ENCODE measurements at regions not wholly inside any gene's neighbourhood (a gene's known extent, or its start where the extent isn't known, plus 50 kb on each side); places are given as distances from the start of the nearest gene placed in this dataset.
"Not testable (repeated sequence)": the region's sequence is repeated elsewhere in the genome, so short reads cannot be mapped to it uniquely, and the experiment has no call there.

DNA sequence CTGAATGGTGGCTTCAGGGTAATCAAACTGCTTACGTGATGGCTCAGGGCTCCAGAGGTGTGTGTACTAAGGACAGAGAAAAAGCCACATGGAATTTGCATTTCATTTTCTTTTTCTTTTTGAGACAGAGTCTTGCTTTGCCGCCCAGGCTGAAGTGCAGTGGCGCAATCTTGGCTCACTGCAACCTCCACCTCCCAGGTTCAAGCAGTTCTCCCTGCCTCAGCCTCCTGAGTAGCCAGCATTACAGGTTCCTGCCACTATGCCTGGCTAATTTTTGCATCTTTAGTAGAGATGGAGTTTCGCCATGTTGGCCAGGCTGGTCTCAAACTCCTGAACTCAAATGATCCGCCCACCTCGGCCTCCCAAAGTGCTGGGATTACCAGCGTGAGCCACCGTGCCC lies 103.7 kb upstream of the CLINT1 start:
- in situ Hi-C loops (cut with HindIII; ENCODE audit: low pct_ligation_motif_present, low pct_unique_long_range_greater_than_20kb, low sequenced_read_pairs): not testable (repeated sequence)

DNA sequence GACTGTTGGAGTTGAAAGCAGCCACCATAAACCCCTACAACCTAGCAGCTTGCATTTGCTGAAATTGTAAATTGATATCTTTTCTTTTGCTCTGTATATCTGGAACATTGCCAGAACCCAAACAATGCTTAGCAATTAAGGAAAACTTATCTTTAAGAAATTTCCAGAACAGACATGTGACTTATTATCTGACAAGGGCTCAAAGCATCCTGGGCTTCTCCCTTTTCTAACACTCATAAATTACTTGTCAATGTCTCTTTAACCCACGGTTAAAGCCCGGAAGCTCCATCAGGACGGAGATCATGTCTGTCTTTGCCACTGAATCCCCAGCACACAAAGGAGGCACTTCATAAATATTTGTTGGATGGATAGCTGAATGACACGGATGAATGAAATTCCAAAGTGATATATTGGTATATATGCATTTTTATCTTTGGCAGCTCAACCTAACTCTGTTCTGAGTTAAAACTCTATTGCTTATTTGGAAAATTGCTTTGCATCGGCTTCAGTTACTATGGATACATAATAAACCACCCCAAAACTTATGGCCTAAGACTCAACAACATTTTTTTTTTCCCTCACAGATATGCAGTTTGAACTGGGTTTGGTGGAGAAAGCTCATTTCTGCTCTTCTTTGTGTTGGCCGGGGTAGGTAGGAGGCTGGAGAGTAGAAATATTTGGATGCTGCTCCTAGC lies 103.1 kb upstream of the CLINT1 start:
- no peak for DNase-seq
- in situ Hi-C loops (cut with HindIII; ENCODE audit: low pct_ligation_motif_present, low pct_unique_long_range_greater_than_20kb, low sequenced_read_pairs): no loop called here

More for the DNA sequence above, 103.7 kb upstream of the CLINT1 start:
- DNase-seq: not testable (repeated sequence)

DNA sequence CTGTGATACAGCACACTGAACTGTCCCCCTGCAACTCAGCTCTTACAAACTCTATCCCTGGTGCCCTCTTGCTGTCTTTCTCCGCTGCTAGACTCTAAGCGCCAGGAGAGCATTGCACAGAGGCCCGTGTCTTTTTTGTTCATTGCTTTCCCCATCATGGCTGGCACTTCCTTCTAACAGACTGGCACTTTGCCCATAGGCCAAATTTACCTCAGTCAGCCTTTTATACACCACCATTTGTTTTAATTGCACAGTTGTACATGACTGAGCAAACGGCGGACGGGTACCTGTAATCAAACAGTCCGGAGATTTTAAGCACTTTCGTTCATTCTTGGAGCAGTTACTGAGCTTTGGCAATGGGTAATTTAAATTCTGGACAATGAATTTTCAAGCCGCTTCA lies 102.2 kb upstream of the CLINT1 start:
- in situ Hi-C loops (cut with HindIII; ENCODE audit: low pct_ligation_motif_present, low pct_unique_long_range_greater_than_20kb, low sequenced_read_pairs): no loop called here
- no peak for DNase-seq

DNA sequence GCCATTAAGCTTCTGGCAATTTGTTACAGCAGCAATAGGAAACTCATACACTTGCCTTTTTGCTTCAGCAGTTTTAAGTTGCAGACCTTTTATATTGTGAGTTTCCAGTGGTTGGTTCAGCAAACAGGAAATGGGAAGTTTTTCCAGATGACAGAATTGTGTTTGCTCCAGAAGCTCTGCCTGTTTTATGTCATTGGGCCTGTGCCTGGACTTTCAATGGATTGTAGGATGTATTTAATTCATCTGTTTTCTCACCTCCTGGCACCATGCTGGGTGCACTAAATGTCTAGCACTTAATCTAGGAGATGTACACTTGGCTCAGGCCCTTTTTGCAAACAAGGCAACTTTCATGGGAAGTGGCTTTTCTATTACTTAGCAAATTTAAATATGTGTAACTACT lies 100.4 kb upstream of the CLINT1 start:
- in situ Hi-C loops (cut with HindIII; ENCODE audit: low pct_ligation_motif_present, low pct_unique_long_range_greater_than_20kb, low sequenced_read_pairs): no loop called here
- no peak for DNase-seq

DNA sequence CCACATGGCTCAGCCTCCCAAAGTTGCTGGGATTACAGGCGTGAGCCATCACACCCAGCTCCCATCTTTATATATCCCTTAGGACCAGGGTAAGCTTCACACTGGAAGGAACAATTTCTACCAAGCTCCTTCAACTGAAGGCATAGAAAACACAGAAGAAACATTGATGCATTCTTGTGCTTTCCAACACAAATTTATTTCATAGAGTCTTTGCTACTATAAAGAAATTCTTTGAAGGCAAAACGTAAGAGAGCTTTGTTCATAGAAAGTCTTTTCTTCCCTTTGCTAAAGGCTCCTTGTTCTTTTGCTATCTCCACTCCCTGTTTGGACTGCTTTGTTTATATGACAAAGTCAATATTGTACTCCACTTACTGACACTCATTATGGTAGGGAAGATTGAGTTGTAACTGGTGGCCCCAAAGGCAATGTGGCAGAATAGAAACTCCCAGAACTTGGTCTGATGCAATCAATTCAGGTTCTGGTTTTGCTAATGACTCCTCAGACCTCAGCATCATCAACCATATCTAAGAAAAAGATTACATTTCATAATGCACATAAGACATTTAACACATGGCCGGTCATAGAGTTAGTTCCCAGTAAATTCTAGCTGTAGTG lies 97.4 kb upstream of the CLINT1 start:
- in situ Hi-C loops (cut with HindIII; ENCODE audit: low pct_ligation_motif_present, low pct_unique_long_range_greater_than_20kb, low sequenced_read_pairs): no loop called here
- no peak for DNase-seq

DNA sequence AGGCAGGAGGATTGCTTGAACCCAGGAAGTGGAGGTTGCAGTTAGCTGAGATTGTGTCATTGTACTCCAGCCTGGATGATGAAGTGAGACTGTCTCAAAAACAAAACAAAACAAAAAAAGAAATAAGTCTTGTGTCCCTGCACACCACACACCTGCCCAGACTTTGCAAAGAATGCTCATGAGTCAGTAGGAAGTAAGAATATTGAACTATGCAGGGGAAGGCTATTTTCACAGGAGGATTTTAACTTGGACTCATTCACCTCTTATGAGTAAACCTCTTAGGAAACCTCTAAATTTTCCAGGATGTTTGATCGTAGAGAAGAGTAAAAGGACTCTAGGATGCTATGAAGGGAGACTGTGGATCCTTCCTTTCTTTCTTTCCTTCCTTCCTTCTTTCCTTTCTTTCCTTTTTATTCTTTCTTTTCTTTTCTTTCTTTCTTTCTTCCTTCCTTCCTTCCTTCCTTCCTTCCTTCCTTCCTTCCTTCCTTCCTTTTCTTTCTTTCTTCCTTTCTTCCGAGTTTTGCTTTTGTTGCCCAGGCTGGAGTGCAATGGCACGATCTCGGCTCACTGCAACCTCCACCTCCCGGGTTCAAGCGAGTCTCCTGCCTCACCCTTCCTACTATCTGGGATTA lies 96.7 kb upstream of the CLINT1 start:
- in situ Hi-C loops (cut with HindIII; ENCODE audit: low pct_ligation_motif_present, low pct_unique_long_range_greater_than_20kb, low sequenced_read_pairs): no loop called here
- DNase-seq: no peak

DNA sequence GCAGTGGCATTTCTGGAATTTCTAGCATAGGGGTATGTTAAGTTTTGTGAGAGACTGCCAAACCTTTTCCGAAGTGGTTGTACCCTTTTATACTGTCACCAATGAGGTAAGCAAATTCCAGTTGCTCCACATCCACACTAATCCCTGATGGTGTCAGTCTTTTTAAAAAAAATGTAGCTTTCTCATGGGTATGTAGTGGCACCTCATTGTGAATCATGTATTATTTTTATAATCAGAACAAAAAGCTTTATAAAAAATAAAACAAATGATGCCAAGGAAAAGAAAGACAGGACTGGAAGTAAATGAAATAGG lies 93.4 kb upstream of the CLINT1 start:
- DNase-seq: no peak
- in situ Hi-C loops (cut with HindIII; ENCODE audit: low pct_ligation_motif_present, low pct_unique_long_range_greater_than_20kb, low sequenced_read_pairs): no loop called here

DNA sequence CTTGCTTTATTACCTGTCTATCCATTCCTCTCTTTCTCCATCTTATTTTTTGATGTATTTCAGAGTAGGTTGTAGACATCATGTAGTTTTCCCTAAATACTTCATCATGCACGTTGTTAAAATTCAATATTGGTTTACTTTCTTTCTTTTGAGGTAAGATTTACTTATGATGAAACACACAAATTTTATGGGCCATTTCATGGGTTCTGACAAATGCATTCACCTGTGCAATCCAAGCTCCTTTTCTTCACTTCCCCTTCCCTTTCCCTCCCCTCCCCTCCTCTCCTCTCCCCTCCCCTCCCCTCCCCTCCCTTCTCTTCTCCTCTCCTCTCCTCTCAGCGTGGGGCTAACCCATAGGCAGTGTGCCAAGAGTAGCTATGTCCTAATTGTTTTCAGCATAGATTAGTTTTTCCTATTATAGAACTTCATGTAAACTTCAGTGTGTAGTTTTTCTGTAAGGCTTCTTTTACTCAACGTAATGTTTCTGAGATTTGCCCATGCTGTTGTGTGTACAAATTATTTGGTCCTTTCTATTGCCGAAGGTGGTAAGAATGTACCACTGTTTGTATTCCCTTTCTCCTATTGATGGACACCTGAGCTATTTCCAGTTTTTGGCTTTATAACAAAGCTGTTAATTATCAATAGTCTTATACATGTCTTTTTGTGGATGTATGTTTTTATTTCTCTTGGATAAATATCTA lies 92.9 kb upstream of the CLINT1 start:
- in situ Hi-C loops (cut with HindIII; ENCODE audit: low pct_ligation_motif_present, low pct_unique_long_range_greater_than_20kb, low sequenced_read_pairs): no loop called here
- no peak for DNase-seq

DNA sequence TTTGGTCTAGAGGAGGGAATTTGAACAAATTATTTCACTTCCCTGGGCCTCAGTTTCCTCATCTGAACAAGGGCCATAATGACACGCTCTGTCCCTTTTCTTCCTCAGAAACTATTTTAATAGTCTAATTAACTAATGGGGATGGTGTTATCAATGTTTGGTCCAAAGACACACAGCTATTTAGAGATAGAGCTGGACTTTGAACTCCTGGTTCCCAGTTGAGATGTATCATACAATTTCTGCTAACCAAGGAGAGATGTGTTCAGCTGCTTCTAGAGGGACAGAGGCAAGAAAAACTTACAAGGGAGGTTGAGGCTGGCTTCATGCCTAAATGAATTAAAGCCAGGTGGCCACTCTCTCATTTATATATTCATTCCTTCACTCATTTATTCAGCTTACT lies 90.6 kb upstream of the CLINT1 start:
- in situ Hi-C loops (cut with HindIII; ENCODE audit: low pct_ligation_motif_present, low pct_unique_long_range_greater_than_20kb, low sequenced_read_pairs): no loop called here
- no peak for DNase-seq

DNA sequence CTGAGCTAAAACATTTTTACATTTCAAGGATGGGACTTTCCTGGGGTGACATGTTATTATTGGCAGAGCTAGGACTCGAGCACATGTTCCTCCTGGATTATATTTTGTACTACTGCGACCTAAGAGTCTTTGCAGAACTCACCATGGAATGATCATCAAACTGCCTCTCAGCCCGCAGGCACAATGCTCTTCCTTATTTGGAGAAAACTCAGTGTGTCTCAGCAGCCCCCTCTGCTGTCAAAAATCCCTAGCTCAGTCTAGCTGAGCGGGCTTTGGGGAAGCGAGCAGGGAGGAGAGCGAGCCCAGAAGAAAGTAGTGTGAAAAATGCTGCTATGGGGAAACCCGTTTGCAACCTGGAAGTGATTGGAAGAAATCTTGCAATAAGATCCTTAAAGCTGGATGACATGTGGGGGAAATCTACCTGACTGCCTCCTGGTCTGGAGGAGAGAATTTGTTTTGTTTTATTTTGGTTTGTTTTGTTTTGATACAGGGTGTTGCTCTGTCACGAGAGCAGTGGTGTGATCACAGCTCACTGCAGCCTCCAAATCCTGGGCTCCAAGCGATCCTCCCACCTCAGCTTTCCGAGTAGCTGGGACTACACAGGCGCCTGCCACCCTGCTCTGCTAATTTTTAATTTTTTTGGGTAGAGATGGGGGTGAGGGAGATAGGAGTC lies 89.9 kb upstream of the CLINT1 start:
- DNase-seq: peak; percentile 89
- in situ Hi-C loops (cut with HindIII; ENCODE audit: low pct_ligation_motif_present, low pct_unique_long_range_greater_than_20kb, low sequenced_read_pairs): no loop called here

DNA sequence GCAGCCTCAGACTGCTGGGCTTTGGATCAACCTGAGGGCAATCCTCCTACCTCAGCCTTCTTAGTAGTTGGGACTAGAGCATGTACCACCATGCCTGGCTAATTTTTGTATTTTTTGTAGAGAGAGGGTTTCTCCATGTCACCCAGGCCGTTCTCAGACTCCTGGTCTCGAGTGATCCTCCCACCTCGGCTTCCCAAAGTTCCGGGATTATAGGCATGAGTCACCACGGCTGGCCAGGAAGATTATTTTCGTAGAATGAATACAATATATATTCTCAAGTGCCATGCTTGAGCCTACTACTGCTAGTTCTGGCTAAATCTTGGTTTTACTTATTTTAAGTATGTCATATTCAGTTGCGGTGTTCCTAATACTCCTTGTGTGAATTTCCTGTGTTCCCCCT lies 88.2 kb upstream of the CLINT1 start:
- in situ Hi-C loops (cut with HindIII; ENCODE audit: low pct_ligation_motif_present, low pct_unique_long_range_greater_than_20kb, low sequenced_read_pairs): no loop called here
- DNase-seq: no peak

DNA sequence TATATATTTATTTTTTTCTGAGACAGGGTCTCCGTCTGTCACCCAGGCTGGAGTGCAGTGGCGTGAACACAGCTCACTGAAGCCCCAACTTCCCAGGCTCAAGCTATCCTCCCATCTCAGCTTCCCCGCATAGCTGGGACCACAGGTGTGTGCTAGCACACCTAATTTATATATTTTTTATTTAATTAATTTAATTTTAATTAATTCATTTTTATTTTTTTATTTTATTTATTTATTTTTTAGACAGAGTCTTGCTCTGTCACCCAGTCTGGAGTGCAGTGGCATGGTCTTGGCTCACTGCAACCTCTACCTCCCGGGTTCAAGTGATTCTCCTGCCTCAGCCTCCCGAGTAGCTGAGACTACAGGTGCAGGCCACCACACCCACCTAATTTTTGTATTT lies 86.9 kb upstream of the CLINT1 start:
- DNase-seq; in situ Hi-C loops (cut with HindIII; ENCODE audit: low pct_ligation_motif_present, low pct_unique_long_range_greater_than_20kb, low sequenced_read_pairs): not testable (repeated sequence)

DNA sequence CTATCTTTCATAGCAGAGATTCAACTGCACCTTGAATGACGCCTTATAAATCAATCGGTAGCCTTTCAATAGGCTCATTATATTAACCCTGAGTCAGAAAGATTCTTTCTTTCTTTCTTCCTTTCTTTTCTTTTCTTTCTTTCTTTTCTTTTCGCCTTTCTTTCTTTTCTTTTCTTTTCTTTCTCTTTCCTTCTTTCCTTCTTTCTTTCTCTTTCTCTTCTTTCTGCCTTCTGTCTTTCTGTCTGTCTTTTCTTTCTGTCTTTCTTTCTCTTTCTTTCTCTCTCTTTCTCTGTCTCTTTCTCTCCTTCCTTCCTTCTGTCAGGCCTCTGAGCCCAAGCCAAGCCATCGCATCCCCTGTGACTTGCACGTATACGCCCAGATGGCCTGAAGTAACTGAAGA lies 86.0 kb upstream of the CLINT1 start:
- in situ Hi-C loops (cut with HindIII; ENCODE audit: low pct_ligation_motif_present, low pct_unique_long_range_greater_than_20kb, low sequenced_read_pairs): no loop called here
- no peak for DNase-seq

DNA sequence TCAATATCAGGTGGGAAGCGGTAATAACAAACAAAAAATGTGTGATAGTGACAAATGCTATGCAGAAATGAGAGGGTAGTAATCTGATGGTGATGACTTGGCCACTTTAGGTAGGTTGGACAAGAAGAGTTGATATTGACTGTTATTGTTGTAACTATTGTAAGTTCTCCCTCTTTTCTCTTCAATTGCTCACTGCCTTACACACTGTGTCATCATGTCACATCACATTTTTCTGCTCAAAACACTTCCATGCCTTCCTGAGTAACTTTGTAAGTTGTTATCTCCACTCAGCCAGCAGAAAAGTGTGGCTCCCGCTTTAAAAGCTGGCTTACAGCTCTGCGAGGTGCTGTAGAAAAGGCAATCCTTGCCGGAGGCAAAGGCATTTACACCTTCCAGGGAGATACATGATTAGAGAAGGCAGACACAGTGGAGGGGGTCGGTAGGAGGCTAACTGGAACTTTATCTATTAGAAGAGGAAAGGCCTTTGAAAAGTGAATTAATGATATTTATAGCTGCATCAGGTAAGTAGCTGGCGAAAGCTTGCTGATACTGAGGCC lies 85.2 kb upstream of the CLINT1 start:
- no peak for DNase-seq
- in situ Hi-C loops (cut with HindIII; ENCODE audit: low pct_ligation_motif_present, low pct_unique_long_range_greater_than_20kb, low sequenced_read_pairs): no loop called here

DNA sequence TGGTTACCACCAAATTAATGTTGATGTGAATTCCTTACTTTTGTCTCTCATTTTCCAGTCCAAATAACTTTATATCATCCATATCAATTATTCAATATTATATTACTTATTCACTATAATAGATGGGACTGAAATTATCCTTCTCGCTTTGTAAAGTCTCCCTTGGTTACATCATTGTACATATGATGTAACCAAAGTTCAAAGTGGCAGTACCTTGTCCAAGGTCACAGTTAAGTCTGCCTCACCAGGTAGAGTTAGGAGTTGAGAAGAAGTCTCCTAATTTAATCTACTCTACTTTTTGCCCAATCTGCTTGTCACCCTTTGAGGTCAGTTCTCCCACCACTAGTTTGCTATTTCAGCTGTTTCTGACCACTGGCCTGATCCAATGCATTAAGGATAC lies 83.7 kb upstream of the CLINT1 start:
- no peak for DNase-seq
- in situ Hi-C loops (cut with HindIII; ENCODE audit: low pct_ligation_motif_present, low pct_unique_long_range_greater_than_20kb, low sequenced_read_pairs): no loop called here

DNA sequence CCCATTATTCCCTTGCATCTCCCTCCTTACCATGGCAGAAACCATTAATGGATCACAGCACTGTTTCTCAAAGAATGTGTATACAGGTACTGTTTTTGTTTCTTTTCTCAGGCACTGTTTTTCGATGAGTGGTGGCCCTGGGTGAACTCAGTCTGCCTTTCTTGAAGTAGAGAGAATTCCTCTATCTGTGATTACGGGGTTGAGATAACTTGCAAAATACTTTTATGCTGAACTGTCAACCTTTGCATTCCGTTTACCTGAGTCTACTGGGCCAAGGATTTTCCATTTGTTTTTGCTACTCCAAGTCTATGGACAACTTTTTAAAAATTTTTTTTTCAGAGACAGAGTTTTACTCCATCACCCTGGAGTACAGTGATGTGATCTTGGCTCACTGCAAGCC lies 82.7 kb upstream of the CLINT1 start:
- no peak for DNase-seq
- in situ Hi-C loops (cut with HindIII; ENCODE audit: low pct_ligation_motif_present, low pct_unique_long_range_greater_than_20kb, low sequenced_read_pairs): no loop called here

DNA sequence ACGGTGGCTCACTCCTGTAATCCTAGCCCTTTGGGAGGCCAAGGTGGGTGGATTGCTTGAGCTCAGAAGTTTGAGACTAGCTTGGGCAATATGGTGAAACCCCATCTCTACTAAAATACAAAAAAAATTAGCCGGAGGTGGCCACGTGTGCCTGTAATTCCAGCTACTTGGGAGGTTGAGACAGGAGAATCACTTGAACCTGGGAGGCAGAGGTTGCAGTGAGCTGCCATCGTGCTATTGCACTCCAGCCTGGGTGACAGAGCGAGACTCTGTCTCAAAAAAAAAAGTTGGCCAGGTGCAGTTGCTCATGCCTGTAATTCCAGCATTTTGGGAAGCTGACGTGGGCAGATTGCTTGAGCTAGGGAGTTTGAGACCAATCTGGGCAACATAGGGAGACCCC lies 79.2 kb upstream of the CLINT1 start:
- in situ Hi-C loops (cut with HindIII; ENCODE audit: low pct_ligation_motif_present, low pct_unique_long_range_greater_than_20kb, low sequenced_read_pairs); DNase-seq: not testable (repeated sequence)

DNA sequence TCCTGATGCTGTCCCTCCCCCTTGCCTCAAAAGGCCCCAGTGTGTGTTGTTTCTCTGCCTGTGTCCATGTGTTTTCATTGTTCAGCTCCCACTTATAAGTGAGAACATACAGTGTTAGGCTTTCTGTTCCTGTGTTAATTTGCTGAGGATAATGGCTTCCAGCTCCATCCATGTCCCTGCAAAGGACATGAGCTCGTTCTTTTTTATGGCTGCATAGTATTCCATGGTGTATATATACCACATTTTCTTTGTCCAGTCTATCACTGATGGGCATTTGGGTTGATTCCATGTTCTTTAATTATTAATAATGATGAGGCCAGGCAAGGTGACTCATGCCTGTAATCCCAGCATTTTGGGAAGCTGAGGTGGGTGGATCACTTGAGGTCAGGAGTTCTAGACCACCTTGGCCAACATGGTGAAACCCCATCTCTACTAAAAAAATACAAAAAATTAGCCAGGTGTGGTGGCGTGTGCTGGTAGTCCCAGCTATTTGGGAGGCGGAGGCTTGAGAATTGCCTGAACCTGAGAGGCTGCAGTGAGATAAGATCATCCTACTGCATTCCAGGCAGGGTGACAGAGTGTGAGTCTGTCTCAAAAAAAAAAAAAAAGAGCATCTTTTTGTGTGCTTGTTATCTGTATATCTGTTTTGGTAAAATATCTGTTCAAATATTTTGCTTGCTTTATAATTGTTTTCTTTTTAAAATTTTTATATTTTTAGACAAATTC lies 78.0 kb upstream of the CLINT1 start:
- in situ Hi-C loops (cut with HindIII; ENCODE audit: low pct_ligation_motif_present, low pct_unique_long_range_greater_than_20kb, low sequenced_read_pairs): not testable (repeated sequence)

More for the DNA sequence above, 78.0 kb upstream of the CLINT1 start:
- not testable (repeated sequence) for DNase-seq

Measured in ACHN (cell line).